ENCODE measurements at regions not wholly inside any gene's neighbourhood (a gene's known extent, or its start where the extent isn't known, plus 50 kb on each side); places are given as distances from the start of the nearest gene placed in this dataset.
"Not testable (repeated sequence)": the region's sequence is repeated elsewhere in the genome, so short reads cannot be mapped to it uniquely, and the experiment has no call there.

DNA sequence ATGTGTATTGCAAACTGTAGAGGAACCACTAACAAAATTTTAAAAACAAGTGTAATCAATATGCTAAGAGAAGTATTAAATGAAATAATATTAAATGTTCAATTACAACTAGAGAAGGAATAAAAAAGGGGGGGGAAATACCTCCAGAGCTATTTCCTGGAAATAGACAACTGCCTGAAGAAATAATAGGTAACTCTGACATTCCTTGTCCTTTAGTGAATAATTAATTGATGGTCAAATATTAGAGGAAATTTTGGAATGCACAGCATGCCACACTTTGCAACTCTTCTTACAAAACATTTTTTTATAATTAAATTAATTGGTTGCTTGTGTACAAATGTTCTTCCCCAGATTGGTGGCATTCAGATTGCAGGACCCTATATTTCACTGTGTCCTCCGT lies 342.6 kb upstream of the COL8A1 start:
- no peak overlapping the region for H3K9ac ChIP-seq (ENCODE audit: insufficient read depth in 1 of 2, low read length in 2 of 2)
- ATAC-seq (ENCODE audit: insufficient read depth, low FRiP score) (no peak), DNase-seq (no peak)
- H3K9me3 ChIP-seq (ENCODE audit: control insufficient read depth in 4 of 4, insufficient read depth in 3 of 4, low read length in 3 of 4) = no peaks in the 10 kb centered on the region
- no peak overlapping the region for H3K4me3 ChIP-seq
- no peaks in the 10 kb centered on the region for H3K4me1 ChIP-seq (ENCODE audit: control insufficient read depth in 5 of 5, insufficient read depth in 5 of 5, low read length in 5 of 5)
- H3K27ac ChIP-seq (ENCODE audit: low read depth in 1 of 2, low read length in 1 of 2) = no peak overlapping the region
- 85 to 87% methylated on average over 1 of the region's 1 CpG for WGBS, 2 donors
- no peaks in the 10 kb centered on the region for H3K36me3 ChIP-seq (ENCODE audit: control insufficient read depth in 4 of 4, insufficient read depth in 4 of 4, low read length in 4 of 4)
- no peaks in the 10 kb centered on the region for H3K27me3 ChIP-seq (ENCODE audit: control insufficient read depth in 3 of 3, insufficient read depth in 3 of 3, low read length in 2 of 3)
- TF ChIP-seq, protein P1, sequence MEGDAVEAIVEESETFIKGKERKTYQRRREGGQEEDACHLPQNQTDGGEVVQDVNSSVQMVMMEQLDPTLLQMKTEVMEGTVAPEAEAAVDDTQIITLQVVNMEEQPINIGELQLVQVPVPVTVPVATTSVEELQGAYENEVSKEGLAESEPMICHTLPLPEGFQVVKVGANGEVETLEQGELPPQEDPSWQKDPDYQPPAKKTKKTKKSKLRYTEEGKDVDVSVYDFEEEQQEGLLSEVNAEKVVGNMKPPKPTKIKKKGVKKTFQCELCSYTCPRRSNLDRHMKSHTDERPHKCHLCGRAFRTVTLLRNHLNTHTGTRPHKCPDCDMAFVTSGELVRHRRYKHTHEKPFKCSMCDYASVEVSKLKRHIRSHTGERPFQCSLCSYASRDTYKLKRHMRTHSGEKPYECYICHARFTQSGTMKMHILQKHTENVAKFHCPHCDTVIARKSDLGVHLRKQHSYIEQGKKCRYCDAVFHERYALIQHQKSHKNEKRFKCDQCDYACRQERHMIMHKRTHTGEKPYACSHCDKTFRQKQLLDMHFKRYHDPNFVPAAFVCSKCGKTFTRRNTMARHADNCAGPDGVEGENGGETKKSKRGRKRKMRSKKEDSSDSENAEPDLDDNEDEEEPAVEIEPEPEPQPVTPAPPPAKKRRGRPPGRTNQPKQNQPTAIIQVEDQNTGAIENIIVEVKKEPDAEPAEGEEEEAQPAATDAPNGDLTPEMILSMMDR (IDR thresholded peaks at IDR 0.05; ENCODE audit: control extremely low read depth, extremely low read depth) = no peak

DNA sequence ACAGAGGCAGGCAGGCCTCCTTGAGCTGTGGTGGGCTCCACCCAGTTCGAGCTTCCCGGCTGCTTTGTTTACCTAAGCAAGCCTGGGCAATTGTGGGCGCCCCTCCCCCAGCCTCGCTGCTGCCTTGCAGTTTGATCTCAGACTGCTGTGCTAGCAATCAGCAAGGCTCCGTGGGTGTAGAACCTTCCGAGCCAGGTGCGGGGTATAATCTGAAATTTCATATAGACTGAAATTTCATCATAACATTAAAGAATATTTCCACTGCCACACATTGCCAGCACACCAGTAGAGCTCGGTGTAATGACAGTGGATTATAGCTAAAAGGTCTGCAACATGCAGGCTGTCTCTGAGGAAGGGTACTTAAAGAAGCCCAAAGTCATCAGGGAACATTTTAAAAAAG lies 344.3 kb upstream of the COL8A1 start:
- H3K9ac ChIP-seq (ENCODE audit: insufficient read depth in 1 of 2, low read length in 2 of 2); H3K9me3 ChIP-seq (ENCODE audit: control insufficient read depth in 4 of 4, insufficient read depth in 3 of 4, low read length in 3 of 4): not testable (repeated sequence)

DNA sequence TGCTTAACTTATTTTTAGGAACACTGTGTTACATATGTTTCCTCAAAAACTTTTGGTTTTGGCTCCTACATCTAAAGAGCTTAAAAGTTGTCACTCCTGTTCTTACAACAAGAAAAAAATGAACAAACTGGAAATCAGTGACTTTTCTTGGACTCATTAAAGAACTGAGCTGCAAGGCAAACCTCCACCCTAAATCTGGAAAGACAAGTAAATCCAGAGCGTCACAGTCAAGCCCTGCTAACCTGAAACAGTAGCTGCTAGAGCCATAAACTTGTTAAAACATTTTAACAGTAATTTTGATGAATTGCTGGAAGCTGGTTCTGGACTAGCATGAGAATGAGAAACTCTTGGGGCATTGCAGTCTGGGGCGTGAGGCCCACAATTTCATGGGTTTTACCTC lies 350.5 kb upstream of the COL8A1 start:
- no peak for ATAC-seq (ENCODE audit: insufficient read depth, low FRiP score)
- H3K4me3 ChIP-seq = no peak overlapping the region

More for the DNA sequence above, 344.3 kb upstream of the COL8A1 start:
- ATAC-seq (ENCODE audit: insufficient read depth, low FRiP score); H3K4me3 ChIP-seq; H3K27me3 ChIP-seq (ENCODE audit: control insufficient read depth in 3 of 3, insufficient read depth in 3 of 3, low read length in 2 of 3); DNase-seq; H3K36me3 ChIP-seq (ENCODE audit: control insufficient read depth in 4 of 4, insufficient read depth in 4 of 4, low read length in 4 of 4); H3K4me1 ChIP-seq (ENCODE audit: control insufficient read depth in 5 of 5, insufficient read depth in 5 of 5, low read length in 5 of 5); H3K27ac ChIP-seq (ENCODE audit: low read depth in 1 of 2, low read length in 1 of 2): not testable (repeated sequence)
- 23 to 35% methylated on average over 8 of the region's 8 CpGs for WGBS, 2 donors

DNA sequence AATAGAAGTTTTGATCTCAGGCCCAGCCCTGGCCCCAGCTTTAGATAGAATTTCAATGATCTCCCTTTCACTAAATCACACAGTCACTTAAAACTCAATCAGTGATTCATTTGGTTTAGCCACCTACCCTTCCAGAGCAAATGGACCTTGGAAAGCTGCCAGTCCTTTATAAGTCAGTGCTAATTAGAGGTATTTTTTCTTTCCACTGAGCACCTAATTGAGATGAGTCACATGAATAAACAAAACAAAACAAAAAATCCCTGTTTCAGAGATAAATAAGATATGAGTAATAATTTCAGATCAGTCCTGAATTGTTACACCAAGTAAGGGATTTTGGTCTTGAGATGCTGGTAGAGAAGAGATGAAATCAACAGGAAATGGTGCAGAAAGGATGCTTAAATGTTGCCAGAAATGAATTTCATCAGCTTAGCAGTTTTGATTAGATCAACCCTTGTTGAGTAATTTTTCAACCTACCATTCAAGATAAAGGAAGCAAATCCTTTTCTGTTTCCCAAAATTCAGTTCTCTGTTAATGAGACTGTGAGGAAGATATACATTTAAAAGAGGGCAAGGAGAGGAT lies 352.0 kb upstream of the COL8A1 start:
- no peaks in the 10 kb centered on the region for H3K27me3 ChIP-seq (ENCODE audit: control insufficient read depth in 3 of 3, insufficient read depth in 3 of 3, low read length in 2 of 3)
- H3K36me3 ChIP-seq (ENCODE audit: control insufficient read depth in 4 of 4, insufficient read depth in 4 of 4, low read length in 4 of 4) = no peaks in the 10 kb centered on the region
- H3K27ac ChIP-seq (ENCODE audit: low read depth in 1 of 2, low read length in 1 of 2) = no peak overlapping the region
- ATAC-seq (ENCODE audit: insufficient read depth, low FRiP score) (no peak), DNase-seq (no peak)
- H3K9ac ChIP-seq (ENCODE audit: insufficient read depth in 1 of 2, low read length in 2 of 2) = no peak overlapping the region
- H3K4me3 ChIP-seq = no peak overlapping the region
- TF ChIP-seq, protein P1 (IDR thresholded peaks at IDR 0.05; ENCODE audit: control extremely low read depth, extremely low read depth) = no peak
- no peaks in the 10 kb centered on the region for H3K9me3 ChIP-seq (ENCODE audit: control insufficient read depth in 4 of 4, insufficient read depth in 3 of 4, low read length in 3 of 4)
- no peaks in the 10 kb centered on the region for H3K4me1 ChIP-seq (ENCODE audit: control insufficient read depth in 5 of 5, insufficient read depth in 5 of 5, low read length in 5 of 5)

More for the DNA sequence above, 350.5 kb upstream of the COL8A1 start:
- Histone ChIP-seq H3K36me3 (ENCODE audit: control insufficient read depth in 4 of 4, insufficient read depth in 4 of 4, low read length in 4 of 4) (no peaks in the 10 kb centered on the region), H3K27ac (ENCODE audit: low read depth in 1 of 2, low read length in 1 of 2) (no peak overlapping the region), H3K4me1 (ENCODE audit: control insufficient read depth in 5 of 5, insufficient read depth in 5 of 5, low read length in 5 of 5) (no peaks in the 10 kb centered on the region), H3K27me3 (ENCODE audit: control insufficient read depth in 3 of 3, insufficient read depth in 3 of 3, low read length in 2 of 3) (no peaks in the 10 kb centered on the region), H3K9ac (ENCODE audit: insufficient read depth in 1 of 2, low read length in 2 of 2) (no peak overlapping the region), H3K9me3 (ENCODE audit: control insufficient read depth in 4 of 4, insufficient read depth in 3 of 4, low read length in 3 of 4) (no peaks in the 10 kb centered on the region)
- TF ChIP-seq, protein P1 (IDR thresholded peaks at IDR 0.05; ENCODE audit: control extremely low read depth, extremely low read depth) = no peak
- peak in 1 of 3 donors; percentile 26 for DNase-seq
- 42 to 61% methylated on average over 2 of the region's 2 CpGs for WGBS, 2 donors

Measured in lung (tissue), 11 donors.